NCI-H748 treated with DMSO at 0.1 percent for 48 hours (cell line): ENCODE measurements at regions not wholly inside any gene's neighbourhood (a gene's known extent, or its start where the extent isn't known, plus 50 kb on each side); places are given as distances from the start of the nearest gene placed in this dataset.

ENCODE experiments used
- DNase-seq: peaks from one replicate; lab custom pipeline; 2025; lab: John Stamatoyannopoulos, UW

GRCh38 chr11:133695387-133695786 lies 149.9 kb downstream of the SPATA19 start:
- DNase-seq, result no peak

- DNase-seq, result no peak
Measured at GRCh38 chr11:133694701-133695100, 150.6 kb downstream of the SPATA19 start.

GRCh38 chr11:133693110-133693509 lies 152.2 kb downstream of the SPATA19 start:
- DNase-seq, result no peak

- no peak for DNase-seq
Measured at GRCh38 chr11:133692126-133692934, 153.0 kb downstream of the SPATA19 start.

GRCh38 chr11:133687781-133688180 lies 155.5 kb upstream of the OPCML start:
- no peak for DNase-seq

- DNase-seq, result peak; percentile 63
Measured at GRCh38 chr11:133681901-133682300, 149.6 kb upstream of the OPCML start.

- no peak for DNase-seq
Measured at GRCh38 chr11:133679896-133680295, 147.6 kb upstream of the OPCML start.

GRCh38 chr11:133678191-133678590 lies 145.9 kb upstream of the OPCML start:
- DNase-seq, result no peak

- DNase-seq, result no peak
Measured at GRCh38 chr11:133677387-133677786, 145.1 kb upstream of the OPCML start.

GRCh38 chr11:133676265-133676664 lies 144.0 kb upstream of the OPCML start:
- DNase-seq, result no peak

- DNase-seq, result no peak
Measured at GRCh38 chr11:133669371-133670053, 137.2 kb upstream of the OPCML start.

GRCh38 chr11:133663135-133663985 lies 131.1 kb upstream of the OPCML start:
- DNase-seq, result no peak

GRCh38 chr11:133661846-133662245 lies 129.5 kb upstream of the OPCML start:
- DNase-seq, result no peak

GRCh38 chr11:133660202-133660568 lies 127.9 kb upstream of the OPCML start:
- no peak for DNase-seq

- peak; percentile 43 for DNase-seq
Measured at GRCh38 chr11:133659538-133660201, 127.4 kb upstream of the OPCML start.

GRCh38 chr11:133657054-133657453 lies 124.8 kb upstream of the OPCML start:
- no peak for DNase-seq

- DNase-seq, result no peak
Measured at GRCh38 chr11:133656082-133656635, 123.9 kb upstream of the OPCML start.

- no peak for DNase-seq
Measured at GRCh38 chr11:133654630-133655212, 122.4 kb upstream of the OPCML start.

GRCh38 chr11:133653336-133653735 lies 121.0 kb upstream of the OPCML start:
- DNase-seq, result no peak

- no peak for DNase-seq
Measured at GRCh38 chr11:133650082-133650481, 117.8 kb upstream of the OPCML start.

- no peak for DNase-seq
Measured at GRCh38 chr11:133649040-133649439, 116.7 kb upstream of the OPCML start.
